HL-60 (cell line): ENCODE measurements at regions not wholly inside any gene's neighbourhood (a gene's known extent, or its start where the extent isn't known, plus 50 kb on each side); places are given as distances from the start of the nearest gene placed in this dataset.

Source experiments
- DNase-seq, 2 experiments: peaks; one replicate each; pipeline ENCODE4 v3.0.0-alpha.2; 2010 to 2020; ENCODE audit warnings: low read depth in 1 of 2, low spot score in 1 of 2
- H3K27ac ChIP-seq: fragments of 250-450 bp; sonication (Bioruptor Pico); replicated peaks from 2 replicates; pipeline ENCODE4 v1.5.1; 2020; ENCODE audit warnings: mild to moderate bottlenecking, moderate library complexity
- H3K27me3 ChIP-seq: fragments of 250-450 bp; sonication (Bioruptor Pico); 2 replicates; pipeline ENCODE4 v1.5.1; 2021; ENCODE audit warnings: mild to moderate bottlenecking, moderate library complexity; ENCODE audit not compliant: insufficient read depth, poor library complexity, severe bottlenecking
- H3K4me3 ChIP-seq: replicated peaks from 2 replicates; pipeline ENCODE4 v1.5.1; 2011; ENCODE audit warnings: mild to moderate bottlenecking, control low read depth, low read length; ENCODE audit not compliant: insufficient read depth
- GABPA ChIP-seq: IDR thresholded peaks from 2 replicates; pipeline ENCODE4 v1.6.1; 2012; ENCODE audit warnings: low read depth
- POLR2AphosphoS5 ChIP-seq: IDR thresholded peaks from 2 replicates; pipeline ENCODE4 v1.6.1; 2012; ENCODE audit warnings: low read depth
- SPI1 ChIP-seq: IDR thresholded peaks from 2 replicates; pipeline ENCODE4 v1.6.1; 2012; ENCODE audit warnings: low read depth, mild to moderate bottlenecking, borderline replicate concordance
- TF ChIP-seq, protein P1 (sequence below): IDR thresholded peaks from one replicate; pipeline ENCODE4 v1.5.1; 2011; ENCODE audit warnings: low read length, control low read depth, inconsistent platforms; ENCODE audit not compliant: insufficient read depth
- TF ChIP-seq, protein P2 (sequence below): IDR thresholded peaks from 2 replicates; pipeline ENCODE4 v1.6.1; 2012; ENCODE audit warnings: low read depth; ENCODE audit not compliant: insufficient replicate concordance

DNA sequence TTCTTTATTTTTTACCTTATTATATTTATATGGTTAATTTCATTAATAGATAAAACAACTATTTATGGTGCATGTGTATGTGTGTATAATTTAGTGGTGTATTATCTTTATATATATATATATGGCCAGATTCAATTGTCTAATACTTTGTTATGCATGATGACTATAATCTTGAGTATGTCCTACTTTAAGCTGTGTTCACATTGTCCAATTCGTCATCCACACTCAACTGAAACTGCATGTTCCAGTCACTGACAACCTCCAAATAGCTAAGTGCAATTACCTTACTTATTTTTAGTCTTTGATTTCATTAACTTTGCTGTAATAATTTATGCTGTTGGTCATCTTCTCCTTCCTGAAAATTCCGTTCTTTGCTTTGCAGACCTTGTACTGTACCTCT lies 306.5 kb upstream of the TMTC1 start:
- Histone ChIP-seq H3K27me3 (no peaks in the 10 kb centered on the region), H3K27ac (no peak overlapping the region), H3K4me3 (no peak overlapping the region)
- TF ChIP-seq GABPA (no peak), POLR2AphosphoS5 (no peak), SPI1 (no peak)
- TF ChIP-seq, protein P1, sequence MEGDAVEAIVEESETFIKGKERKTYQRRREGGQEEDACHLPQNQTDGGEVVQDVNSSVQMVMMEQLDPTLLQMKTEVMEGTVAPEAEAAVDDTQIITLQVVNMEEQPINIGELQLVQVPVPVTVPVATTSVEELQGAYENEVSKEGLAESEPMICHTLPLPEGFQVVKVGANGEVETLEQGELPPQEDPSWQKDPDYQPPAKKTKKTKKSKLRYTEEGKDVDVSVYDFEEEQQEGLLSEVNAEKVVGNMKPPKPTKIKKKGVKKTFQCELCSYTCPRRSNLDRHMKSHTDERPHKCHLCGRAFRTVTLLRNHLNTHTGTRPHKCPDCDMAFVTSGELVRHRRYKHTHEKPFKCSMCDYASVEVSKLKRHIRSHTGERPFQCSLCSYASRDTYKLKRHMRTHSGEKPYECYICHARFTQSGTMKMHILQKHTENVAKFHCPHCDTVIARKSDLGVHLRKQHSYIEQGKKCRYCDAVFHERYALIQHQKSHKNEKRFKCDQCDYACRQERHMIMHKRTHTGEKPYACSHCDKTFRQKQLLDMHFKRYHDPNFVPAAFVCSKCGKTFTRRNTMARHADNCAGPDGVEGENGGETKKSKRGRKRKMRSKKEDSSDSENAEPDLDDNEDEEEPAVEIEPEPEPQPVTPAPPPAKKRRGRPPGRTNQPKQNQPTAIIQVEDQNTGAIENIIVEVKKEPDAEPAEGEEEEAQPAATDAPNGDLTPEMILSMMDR = no peak
- TF ChIP-seq, protein P2, sequence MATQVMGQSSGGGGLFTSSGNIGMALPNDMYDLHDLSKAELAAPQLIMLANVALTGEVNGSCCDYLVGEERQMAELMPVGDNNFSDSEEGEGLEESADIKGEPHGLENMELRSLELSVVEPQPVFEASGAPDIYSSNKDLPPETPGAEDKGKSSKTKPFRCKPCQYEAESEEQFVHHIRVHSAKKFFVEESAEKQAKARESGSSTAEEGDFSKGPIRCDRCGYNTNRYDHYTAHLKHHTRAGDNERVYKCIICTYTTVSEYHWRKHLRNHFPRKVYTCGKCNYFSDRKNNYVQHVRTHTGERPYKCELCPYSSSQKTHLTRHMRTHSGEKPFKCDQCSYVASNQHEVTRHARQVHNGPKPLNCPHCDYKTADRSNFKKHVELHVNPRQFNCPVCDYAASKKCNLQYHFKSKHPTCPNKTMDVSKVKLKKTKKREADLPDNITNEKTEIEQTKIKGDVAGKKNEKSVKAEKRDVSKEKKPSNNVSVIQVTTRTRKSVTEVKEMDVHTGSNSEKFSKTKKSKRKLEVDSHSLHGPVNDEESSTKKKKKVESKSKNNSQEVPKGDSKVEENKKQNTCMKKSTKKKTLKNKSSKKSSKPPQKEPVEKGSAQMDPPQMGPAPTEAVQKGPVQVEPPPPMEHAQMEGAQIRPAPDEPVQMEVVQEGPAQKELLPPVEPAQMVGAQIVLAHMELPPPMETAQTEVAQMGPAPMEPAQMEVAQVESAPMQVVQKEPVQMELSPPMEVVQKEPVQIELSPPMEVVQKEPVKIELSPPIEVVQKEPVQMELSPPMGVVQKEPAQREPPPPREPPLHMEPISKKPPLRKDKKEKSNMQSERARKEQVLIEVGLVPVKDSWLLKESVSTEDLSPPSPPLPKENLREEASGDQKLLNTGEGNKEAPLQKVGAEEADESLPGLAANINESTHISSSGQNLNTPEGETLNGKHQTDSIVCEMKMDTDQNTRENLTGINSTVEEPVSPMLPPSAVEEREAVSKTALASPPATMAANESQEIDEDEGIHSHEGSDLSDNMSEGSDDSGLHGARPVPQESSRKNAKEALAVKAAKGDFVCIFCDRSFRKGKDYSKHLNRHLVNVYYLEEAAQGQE = no peak
- DNase-seq = no peak

DNA sequence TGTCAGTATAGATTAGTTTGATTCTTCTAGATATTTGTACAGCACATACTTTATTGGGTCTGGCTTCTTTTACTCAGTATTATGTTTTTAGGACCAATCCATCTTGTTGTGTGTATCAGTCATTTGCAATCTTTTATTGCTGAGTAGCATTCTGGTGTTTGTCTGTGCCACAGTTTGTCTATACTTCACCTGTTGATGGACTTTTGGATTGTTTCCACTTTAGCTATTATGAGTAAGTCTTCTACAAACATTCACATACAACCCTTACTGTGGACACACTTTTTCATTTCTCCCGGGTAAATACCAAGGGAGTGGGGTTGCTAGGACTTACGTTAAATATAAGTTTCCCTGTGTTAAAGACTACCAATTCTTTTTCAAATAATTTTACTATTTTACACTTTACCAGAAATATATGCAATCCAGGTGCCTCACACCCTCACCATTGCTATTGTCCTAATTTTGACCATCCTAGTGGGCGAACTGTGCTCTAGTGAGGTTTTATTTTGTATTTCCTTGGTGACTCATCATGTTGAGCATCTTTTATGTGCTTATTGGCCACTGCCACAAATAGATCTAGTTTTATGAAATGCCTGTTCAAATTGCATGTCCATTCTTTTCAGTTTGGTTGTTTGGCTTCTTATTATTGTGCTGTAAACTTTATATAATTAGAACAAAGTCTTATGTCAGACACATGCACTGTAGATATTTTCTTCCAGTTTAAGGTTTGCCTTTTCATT lies 304.7 kb upstream of the TMTC1 start:
- H3K27ac ChIP-seq = no peak overlapping the region

DNA sequence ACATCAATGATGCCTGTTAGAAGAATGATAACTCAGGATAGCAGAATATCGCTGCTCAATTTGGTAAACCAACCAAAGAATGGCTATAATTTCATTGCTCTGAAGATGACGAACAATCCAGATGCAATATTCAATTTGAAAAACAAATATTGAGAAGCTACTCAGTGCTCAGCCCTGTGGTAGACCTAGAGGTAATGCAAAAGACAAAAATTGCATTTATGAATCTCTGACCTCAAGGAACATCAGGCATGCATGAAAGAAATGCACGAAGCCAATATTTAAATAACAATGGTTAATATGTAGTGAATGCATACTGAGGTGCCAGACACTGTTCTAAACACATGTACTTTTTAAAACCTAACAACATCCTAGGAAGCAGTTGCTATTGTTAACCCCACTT lies 298.6 kb upstream of the TMTC1 start:
- TF ChIP-seq, protein P1 = no peak
- TF ChIP-seq SPI1 (no peak), POLR2AphosphoS5 (no peak), GABPA (no peak)
- TF ChIP-seq, protein P2 = no peak
- no peaks in the 10 kb centered on the region for H3K27me3 ChIP-seq
- no peak overlapping the region for H3K4me3 ChIP-seq
- H3K27ac ChIP-seq = no peak overlapping the region
- DNase-seq = no peak

More for the DNA sequence above, 304.7 kb upstream of the TMTC1 start:
- H3K4me3 ChIP-seq = no peak overlapping the region
- H3K27me3 ChIP-seq = no peaks in the 10 kb centered on the region
- TF ChIP-seq POLR2AphosphoS5 (no peak), SPI1 (no peak), GABPA (no peak)
- TF ChIP-seq, protein P1 = no peak
- TF ChIP-seq, protein P2 = no peak
- DNase-seq = no peak
